ENCODE measurements at regions not wholly inside any gene's neighbourhood (a gene's known extent, or its start where the extent isn't known, plus 50 kb on each side); places are given as distances from the start of the nearest gene placed in this dataset.

GRCh38 chr2:51810197-51810596 is 778.3 kb upstream of the NRXN1 start:
- no peaks in the 10 kb centered on the region for H3K36me3 ChIP-seq (ENCODE audit: control insufficient read depth in 2 of 2, extremely low read depth in 1 of 2, insufficient read depth in 2 of 2, low read length in 2 of 2)
- no peaks in the 10 kb centered on the region for H3K9me3 ChIP-seq (ENCODE audit: control insufficient read depth, low read depth, low read length)
- no peak overlapping the region for H3K9ac ChIP-seq (ENCODE audit: control insufficient read depth, extremely low read depth, insufficient read depth, low read length)
- H3K79me2 ChIP-seq (ENCODE audit: control insufficient read depth, insufficient read depth, low read length): no peaks in the 10 kb centered on the region
- no peaks in the 10 kb centered on the region for H3K4me1 ChIP-seq (ENCODE audit: control insufficient read depth, extremely low read depth, insufficient read depth, low read length)
- H3K4me2 ChIP-seq (ENCODE audit: control insufficient read depth, extremely low read depth, insufficient read depth, low read depth, low read length): no peak overlapping the region
- TF ChIP-seq CTCF (optimal IDR thresholded peaks at IDR 0.05 in 1 of 3, IDR thresholded peaks at IDR 0.05 in 1 of 3, conservative IDR thresholded peaks at IDR 0.05 in 1 of 3; ENCODE audit: extremely low read depth in 1 of 3, insufficient read depth in 2 of 3, low read length in 3 of 3) (no peak), EZH2 (IDR thresholded peaks at IDR 0.05; ENCODE audit: low read length) (no peak)
- no peaks in the 10 kb centered on the region for H4K20me1 ChIP-seq (ENCODE audit: control insufficient read depth, extremely low read depth, insufficient read depth, low read length)
- no peak overlapping the region for H2AFZ ChIP-seq (ENCODE audit: control insufficient read depth, low read length)
- H3K27me3 ChIP-seq (ENCODE audit: control insufficient read depth, extremely low read depth, insufficient read depth, low read length): no peaks in the 10 kb centered on the region
- H3K4me3 ChIP-seq (ENCODE audit: control insufficient read depth in 2 of 3, extremely low read depth in 1 of 3, insufficient read depth in 2 of 3, low read depth in 1 of 3, low read length in 3 of 3): no peak overlapping the region
- DNase-seq (ENCODE audit: low read depth, low spot score): no peak
- H3K9me1 ChIP-seq (ENCODE audit: control insufficient read depth, extremely low read depth, insufficient read depth, low read length): no peaks in the 10 kb centered on the region
- dilution Hi-C loops (cut with MboI; ENCODE audit: extremely low pct_ligation_motif_present, low sequenced_read_pairs): no loop called here
- no peak overlapping the region for H3K27ac ChIP-seq (ENCODE audit: control insufficient read depth, insufficient read depth, low read length)
- no peak for FAIRE-seq

GRCh38 chr2:51807229-51807628 is 775.3 kb upstream of the NRXN1 start:
- Histone ChIP-seq H3K27me3 (ENCODE audit: control insufficient read depth, extremely low read depth, insufficient read depth, low read length) (no peaks in the 10 kb centered on the region), H3K36me3 (ENCODE audit: control insufficient read depth in 2 of 2, extremely low read depth in 1 of 2, insufficient read depth in 2 of 2, low read length in 2 of 2) (no peaks in the 10 kb centered on the region), H3K4me2 (ENCODE audit: control insufficient read depth, extremely low read depth, insufficient read depth, low read depth, low read length) (no peak overlapping the region), H4K20me1 (ENCODE audit: control insufficient read depth, extremely low read depth, insufficient read depth, low read length) (no peaks in the 10 kb centered on the region), H3K27ac (ENCODE audit: control insufficient read depth, insufficient read depth, low read length) (no peak overlapping the region), H3K4me3 (ENCODE audit: control insufficient read depth in 2 of 3, extremely low read depth in 1 of 3, insufficient read depth in 2 of 3, low read depth in 1 of 3, low read length in 3 of 3) (no peak overlapping the region), H3K4me1 (ENCODE audit: control insufficient read depth, extremely low read depth, insufficient read depth, low read length) (no peaks in the 10 kb centered on the region), H3K79me2 (ENCODE audit: control insufficient read depth, insufficient read depth, low read length) (no peaks in the 10 kb centered on the region), H2AFZ (ENCODE audit: control insufficient read depth, low read length) (no peak overlapping the region), H3K9me3 (ENCODE audit: control insufficient read depth, low read depth, low read length) (no peaks in the 10 kb centered on the region), H3K9me1 (ENCODE audit: control insufficient read depth, extremely low read depth, insufficient read depth, low read length) (no peaks in the 10 kb centered on the region), H3K9ac (ENCODE audit: control insufficient read depth, extremely low read depth, insufficient read depth, low read length) (no peak overlapping the region)
- dilution Hi-C loops (cut with MboI; ENCODE audit: extremely low pct_ligation_motif_present, low sequenced_read_pairs): no loop called here
- no peak for FAIRE-seq
- no peak for DNase-seq (ENCODE audit: low read depth, low spot score)
- TF ChIP-seq CTCF (optimal IDR thresholded peaks at IDR 0.05 in 1 of 3, IDR thresholded peaks at IDR 0.05 in 1 of 3, conservative IDR thresholded peaks at IDR 0.05 in 1 of 3; ENCODE audit: extremely low read depth in 1 of 3, insufficient read depth in 2 of 3, low read length in 3 of 3): no peak
- TF ChIP-seq EZH2 (IDR thresholded peaks at IDR 0.05; ENCODE audit: low read length): no peak
